ENCODE measurements at regions not wholly inside any gene's neighbourhood (a gene's known extent, or its start where the extent isn't known, plus 50 kb on each side); places are given as distances from the start of the nearest gene placed in this dataset.

DNA sequence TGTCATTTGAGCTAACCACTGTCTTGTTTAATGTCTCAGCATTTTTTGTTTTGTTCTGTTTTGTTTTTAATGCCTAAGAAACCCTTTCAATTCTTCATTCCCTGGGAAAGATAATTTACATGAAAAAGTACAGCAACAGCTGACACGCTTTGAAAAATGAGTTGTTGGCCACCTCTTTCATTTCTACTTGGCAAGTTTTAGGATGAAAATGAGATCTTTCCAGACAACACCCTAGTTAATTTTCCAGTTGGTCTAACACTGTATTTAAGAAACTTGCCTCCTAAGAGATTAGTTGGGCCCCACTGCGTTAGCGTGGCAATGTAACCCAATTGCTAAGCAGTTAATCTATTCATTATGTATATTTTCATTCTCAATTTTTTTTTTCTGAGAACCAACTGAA lies 194.0 kb upstream of the LRRN1 start:
- H3K4me1 ChIP-seq (ENCODE audit: control insufficient read depth in 1 of 2, insufficient read depth in 2 of 2, low read length in 2 of 2), result no peaks in the 10 kb centered on the region
- no peak overlapping the region for H3K4me3 ChIP-seq (ENCODE audit: low read length in 2 of 2)
- DNase-seq (no peak), ATAC-seq (ENCODE audit: low FRiP score) (no peak)
- no peaks in the 10 kb centered on the region for H3K36me3 ChIP-seq (ENCODE audit: control insufficient read depth in 1 of 2, insufficient read depth in 2 of 2, low read length in 1 of 2)
- H3K27me3 ChIP-seq (ENCODE audit: control insufficient read depth in 1 of 2, insufficient read depth in 2 of 2, low read length in 1 of 2), result no peaks in the 10 kb centered on the region
- 16 to 18% methylated on average over 3 of the region's 3 CpGs for WGBS, 2 donors
- intact Hi-C loops (cut with DNase I), result no loop called here
- H3K9me3 ChIP-seq (ENCODE audit: control insufficient read depth, low read length), result no peaks in the 10 kb centered on the region
- H3K27ac ChIP-seq (ENCODE audit: low read depth in 1 of 2, low read length in 2 of 2), result no peak overlapping the region

DNA sequence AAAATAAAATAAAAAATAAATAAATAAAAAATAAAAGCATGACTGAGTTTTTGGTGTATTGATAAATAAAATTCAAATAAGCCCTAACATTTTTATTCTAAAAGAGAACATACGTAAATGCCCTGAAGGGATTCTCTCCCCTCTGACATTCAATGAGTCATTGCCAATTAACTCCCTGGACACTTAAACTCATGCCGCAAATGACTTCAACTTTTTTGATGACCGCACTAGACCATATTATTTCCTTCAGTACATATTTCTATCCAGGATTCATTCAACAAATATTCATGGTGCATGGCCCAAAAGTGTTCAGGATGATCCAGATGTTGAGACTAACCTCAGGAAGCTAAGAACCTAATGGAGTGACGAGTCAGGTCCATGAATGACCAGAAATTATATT lies 195.9 kb upstream of the LRRN1 start:
- 97 to 98% methylated on average over 4 of the region's 4 CpGs for WGBS, 2 donors
- ATAC-seq (ENCODE audit: low FRiP score), result no peak

GRCh38 chr3:3600665-3601340 lies 198.4 kb upstream of the LRRN1 start:
- intact Hi-C loops (cut with DNase I), result no loop called here
- H3K27ac ChIP-seq (ENCODE audit: low read depth in 1 of 2, low read length in 2 of 2), result no peak overlapping the region
- no peaks in the 10 kb centered on the region for H3K4me1 ChIP-seq (ENCODE audit: control insufficient read depth in 1 of 2, insufficient read depth in 2 of 2, low read length in 2 of 2)
- DNase-seq (no peak), ATAC-seq (ENCODE audit: low FRiP score) (no peak)
- peaks cover 4% of the 10 kb centered on the region for H3K9me3 ChIP-seq (ENCODE audit: control insufficient read depth, low read length)
- H3K4me3 ChIP-seq (ENCODE audit: low read length in 2 of 2), result no peak overlapping the region
- WGBS, 2 donors, result 96 to 97% methylated on average over 3 of the region's 3 CpGs
- H3K36me3 ChIP-seq (ENCODE audit: control insufficient read depth in 1 of 2, insufficient read depth in 2 of 2, low read length in 1 of 2), result no peaks in the 10 kb centered on the region
- no peaks in the 10 kb centered on the region for H3K27me3 ChIP-seq (ENCODE audit: control insufficient read depth in 1 of 2, insufficient read depth in 2 of 2, low read length in 1 of 2)

More for the DNA sequence above, 195.9 kb upstream of the LRRN1 start:
- Histone ChIP-seq H3K4me1 (ENCODE audit: control insufficient read depth in 1 of 2, insufficient read depth in 2 of 2, low read length in 2 of 2) (no peaks in the 10 kb centered on the region), H3K36me3 (ENCODE audit: control insufficient read depth in 1 of 2, insufficient read depth in 2 of 2, low read length in 1 of 2) (no peaks in the 10 kb centered on the region), H3K27ac (ENCODE audit: low read depth in 1 of 2, low read length in 2 of 2) (no peak overlapping the region), H3K9me3 (ENCODE audit: control insufficient read depth, low read length) (peaks cover 2% of the 10 kb centered on the region), H3K27me3 (ENCODE audit: control insufficient read depth in 1 of 2, insufficient read depth in 2 of 2, low read length in 1 of 2) (no peaks in the 10 kb centered on the region), H3K4me3 (ENCODE audit: low read length in 2 of 2) (no peak overlapping the region)
- intact Hi-C loops (cut with DNase I), result no loop called here
- DNase-seq, result no peak

GRCh38 chr3:3599016-3599415 lies 200.2 kb upstream of the LRRN1 start:
- ATAC-seq (ENCODE audit: low FRiP score) (no peak), DNase-seq (no peak)
- WGBS, 2 donors, result 92 to 96% methylated on average over 2 of the region's 2 CpGs
- Histone ChIP-seq H3K4me1 (ENCODE audit: control insufficient read depth in 1 of 2, insufficient read depth in 2 of 2, low read length in 2 of 2) (no peaks in the 10 kb centered on the region), H3K9me3 (ENCODE audit: control insufficient read depth, low read length) (peaks cover 4% of the 10 kb centered on the region), H3K27ac (ENCODE audit: low read depth in 1 of 2, low read length in 2 of 2) (no peak overlapping the region), H3K27me3 (ENCODE audit: control insufficient read depth in 1 of 2, insufficient read depth in 2 of 2, low read length in 1 of 2) (no peaks in the 10 kb centered on the region), H3K4me3 (ENCODE audit: low read length in 2 of 2) (no peak overlapping the region), H3K36me3 (ENCODE audit: control insufficient read depth in 1 of 2, insufficient read depth in 2 of 2, low read length in 1 of 2) (no peaks in the 10 kb centered on the region)
- intact Hi-C loops (cut with DNase I), result no loop called here

DNA sequence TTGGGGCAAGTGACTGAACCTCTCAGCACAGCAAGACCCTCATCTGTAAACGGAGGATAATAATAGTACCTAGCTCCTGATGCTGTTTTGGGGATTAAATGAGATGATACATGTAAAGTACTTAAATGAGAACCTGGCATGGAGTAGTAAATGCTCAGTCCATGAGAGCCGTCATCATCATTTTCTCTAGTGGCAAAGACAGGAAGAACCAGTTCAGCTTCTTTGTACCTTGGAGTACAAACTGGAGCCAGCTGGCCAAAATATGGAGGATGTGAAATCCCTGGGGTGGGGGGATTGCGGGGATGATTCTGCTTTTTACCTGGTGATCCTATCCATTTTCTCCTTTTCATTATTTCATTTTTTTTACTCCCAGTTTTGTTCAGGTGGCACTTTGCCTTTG lies 204.2 kb upstream of the LRRN1 start:
- 96 to 98% methylated on average over 3 of the region's 3 CpGs for WGBS, 2 donors

GRCh38 chr3:3589715-3590130 lies 209.5 kb upstream of the LRRN1 start:
- no peaks in the 10 kb centered on the region for H3K4me1 ChIP-seq (ENCODE audit: control insufficient read depth in 1 of 2, insufficient read depth in 2 of 2, low read length in 2 of 2)
- intact Hi-C loops (cut with DNase I), result no loop called here
- DNase-seq (no peak), ATAC-seq (ENCODE audit: low FRiP score) (no peak)
- no peak overlapping the region for H3K27ac ChIP-seq (ENCODE audit: low read depth in 1 of 2, low read length in 2 of 2)
- H3K36me3 ChIP-seq (ENCODE audit: control insufficient read depth in 1 of 2, insufficient read depth in 2 of 2, low read length in 1 of 2), result no peaks in the 10 kb centered on the region
- H3K9me3 ChIP-seq (ENCODE audit: control insufficient read depth, low read length), result no peaks in the 10 kb centered on the region
- 69 to 73% methylated on average over 3 of the region's 3 CpGs for WGBS, 2 donors
- H3K27me3 ChIP-seq (ENCODE audit: control insufficient read depth in 1 of 2, insufficient read depth in 2 of 2, low read length in 1 of 2), result no peaks in the 10 kb centered on the region
- no peak overlapping the region for H3K4me3 ChIP-seq (ENCODE audit: low read length in 2 of 2)

More for the DNA sequence above, 204.2 kb upstream of the LRRN1 start:
- intact Hi-C loops (cut with DNase I), result no loop called here
- Histone ChIP-seq H3K4me3 (ENCODE audit: low read length in 2 of 2) (no peak overlapping the region), H3K27me3 (ENCODE audit: control insufficient read depth in 1 of 2, insufficient read depth in 2 of 2, low read length in 1 of 2) (no peaks in the 10 kb centered on the region), H3K9me3 (ENCODE audit: control insufficient read depth, low read length) (peaks cover 4% of the 10 kb centered on the region), H3K36me3 (ENCODE audit: control insufficient read depth in 1 of 2, insufficient read depth in 2 of 2, low read length in 1 of 2) (no peaks in the 10 kb centered on the region), H3K27ac (ENCODE audit: low read depth in 1 of 2, low read length in 2 of 2) (no peak overlapping the region), H3K4me1 (ENCODE audit: control insufficient read depth in 1 of 2, insufficient read depth in 2 of 2, low read length in 2 of 2) (no peaks in the 10 kb centered on the region)
- no peak for ATAC-seq (ENCODE audit: low FRiP score)
- DNase-seq, result no peak

GRCh38 chr3:3587647-3587972 lies 211.6 kb upstream of the LRRN1 start:
- H3K4me3 ChIP-seq (ENCODE audit: low read length in 2 of 2), result no peak overlapping the region
- 12 to 17% methylated on average over 4 of the region's 4 CpGs for WGBS, 2 donors
- no peak overlapping the region for H3K27ac ChIP-seq (ENCODE audit: low read depth in 1 of 2, low read length in 2 of 2)
- no peaks in the 10 kb centered on the region for H3K4me1 ChIP-seq (ENCODE audit: control insufficient read depth in 1 of 2, insufficient read depth in 2 of 2, low read length in 2 of 2)
- no peaks in the 10 kb centered on the region for H3K9me3 ChIP-seq (ENCODE audit: control insufficient read depth, low read length)
- ATAC-seq (ENCODE audit: low FRiP score) (no peak), DNase-seq (no peak)
- no peaks in the 10 kb centered on the region for H3K36me3 ChIP-seq (ENCODE audit: control insufficient read depth in 1 of 2, insufficient read depth in 2 of 2, low read length in 1 of 2)
- H3K27me3 ChIP-seq (ENCODE audit: control insufficient read depth in 1 of 2, insufficient read depth in 2 of 2, low read length in 1 of 2), result no peaks in the 10 kb centered on the region
- intact Hi-C loops (cut with DNase I), result no loop called here

DNA sequence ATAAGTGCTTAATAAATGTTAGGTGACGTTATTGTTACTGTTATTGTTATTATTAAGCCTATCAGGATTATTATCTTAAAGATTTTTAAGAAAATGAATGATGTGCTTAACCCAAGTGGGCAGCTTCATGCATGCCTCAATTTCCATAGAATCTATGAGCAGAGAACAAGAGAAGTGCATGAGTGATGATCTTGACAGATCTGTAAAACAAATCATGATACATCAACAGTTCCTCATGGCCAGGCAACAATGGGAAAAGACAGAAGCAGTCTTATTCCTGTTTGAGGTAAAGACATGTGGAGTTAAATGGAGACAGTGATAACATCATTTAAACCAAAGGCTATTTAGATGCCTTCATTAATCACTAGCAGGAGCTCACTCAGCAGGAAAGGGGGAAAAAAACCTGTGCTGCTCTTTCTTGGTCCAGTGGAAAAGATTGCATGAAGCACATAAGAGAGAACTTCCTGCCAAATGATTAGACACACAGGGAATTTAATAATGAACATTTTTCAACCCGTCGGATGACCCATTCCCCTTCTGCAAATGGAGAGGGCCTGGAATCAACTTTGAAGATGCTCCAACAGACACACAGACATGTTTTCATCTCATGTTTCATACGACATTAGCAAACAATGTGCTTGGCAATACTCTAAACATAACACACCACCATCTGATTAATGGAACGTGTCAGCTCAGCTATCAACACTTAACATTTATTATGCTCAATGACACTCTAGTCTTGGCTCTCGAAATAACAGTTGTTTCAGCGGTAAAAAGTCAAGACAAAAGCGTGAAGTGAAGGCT lies 212.2 kb upstream of the LRRN1 start:
- no peak for ATAC-seq (ENCODE audit: low FRiP score)
- H3K27me3 ChIP-seq (ENCODE audit: control insufficient read depth in 1 of 2, insufficient read depth in 2 of 2, low read length in 1 of 2), result no peaks in the 10 kb centered on the region
- no peaks in the 10 kb centered on the region for H3K4me1 ChIP-seq (ENCODE audit: control insufficient read depth in 1 of 2, insufficient read depth in 2 of 2, low read length in 2 of 2)
- H3K27ac ChIP-seq (ENCODE audit: low read depth in 1 of 2, low read length in 2 of 2), result no peak overlapping the region
- intact Hi-C loops (cut with DNase I), result no loop called here
- H3K36me3 ChIP-seq (ENCODE audit: control insufficient read depth in 1 of 2, insufficient read depth in 2 of 2, low read length in 1 of 2), result no peaks in the 10 kb centered on the region
- no peaks in the 10 kb centered on the region for H3K9me3 ChIP-seq (ENCODE audit: control insufficient read depth, low read length)
- no peak for DNase-seq
- H3K4me3 ChIP-seq (ENCODE audit: low read length in 2 of 2), result no peak overlapping the region
- WGBS, 2 donors, result 8 to 15% methylated on average over 8 of the region's 8 CpGs

GRCh38 chr3:3586336-3586735 lies 212.9 kb upstream of the LRRN1 start:
- Histone ChIP-seq H3K27me3 (ENCODE audit: control insufficient read depth in 1 of 2, insufficient read depth in 2 of 2, low read length in 1 of 2) (no peaks in the 10 kb centered on the region), H3K4me3 (ENCODE audit: low read length in 2 of 2) (no peak overlapping the region), H3K36me3 (ENCODE audit: control insufficient read depth in 1 of 2, insufficient read depth in 2 of 2, low read length in 1 of 2) (no peaks in the 10 kb centered on the region), H3K9me3 (ENCODE audit: control insufficient read depth, low read length) (no peaks in the 10 kb centered on the region), H3K27ac (ENCODE audit: low read depth in 1 of 2, low read length in 2 of 2) (no peak overlapping the region), H3K4me1 (ENCODE audit: control insufficient read depth in 1 of 2, insufficient read depth in 2 of 2, low read length in 2 of 2) (no peaks in the 10 kb centered on the region)
- ATAC-seq (ENCODE audit: low FRiP score), result no peak
- intact Hi-C loops (cut with DNase I), result no loop called here
- WGBS, 2 donors, result 91 to 94% methylated on average over 3 of the region's 3 CpGs
- no peak for DNase-seq

Measured in aorta (tissue), 5 donors.